ENCODE measurements at regions not wholly inside any gene's neighbourhood (a gene's known extent, or its start where the extent isn't known, plus 50 kb on each side); places are given as distances from the start of the nearest gene placed in this dataset.

DNA sequence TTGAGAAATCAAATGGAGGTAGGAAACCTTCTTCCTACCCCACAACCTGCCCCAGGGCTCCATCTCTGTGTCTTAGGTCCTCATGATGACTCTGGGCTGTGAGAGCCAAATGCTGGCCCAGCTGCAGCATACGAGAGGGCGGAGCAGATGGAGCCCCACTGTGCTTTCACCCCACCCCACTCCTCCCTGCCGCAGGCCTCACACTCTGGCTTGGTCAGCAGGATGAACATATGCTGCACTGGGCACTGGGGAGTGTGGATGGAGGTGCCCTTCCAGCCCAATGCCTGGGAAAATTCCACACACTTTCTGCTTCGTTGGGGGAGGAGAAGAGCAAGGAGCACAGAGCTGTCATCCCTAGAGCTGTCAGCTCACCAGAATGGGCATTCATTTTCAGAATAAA, 271.6 kb upstream of the CADM1 start:
- no peak for DNase-seq

DNA sequence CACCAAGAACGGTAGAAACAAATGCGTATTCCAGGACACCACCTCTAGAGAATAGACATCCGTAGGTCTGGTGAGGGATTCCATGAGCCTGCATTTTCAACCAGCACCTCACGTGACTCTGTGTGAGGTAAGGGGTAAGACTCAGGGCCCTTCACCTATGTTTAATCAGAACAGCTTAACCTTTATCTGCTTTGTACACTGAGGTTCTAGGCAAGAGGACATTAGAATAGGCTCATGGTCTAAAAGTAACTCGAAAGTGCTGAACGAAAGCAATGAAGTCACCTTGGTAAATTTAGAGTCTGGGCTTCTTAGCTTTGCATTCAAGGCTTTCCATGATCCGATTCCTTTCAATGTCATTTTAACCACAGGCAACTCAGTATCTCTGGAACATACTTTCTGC, 270.5 kb upstream of the CADM1 start:
- DNase-seq = no peak

DNA sequence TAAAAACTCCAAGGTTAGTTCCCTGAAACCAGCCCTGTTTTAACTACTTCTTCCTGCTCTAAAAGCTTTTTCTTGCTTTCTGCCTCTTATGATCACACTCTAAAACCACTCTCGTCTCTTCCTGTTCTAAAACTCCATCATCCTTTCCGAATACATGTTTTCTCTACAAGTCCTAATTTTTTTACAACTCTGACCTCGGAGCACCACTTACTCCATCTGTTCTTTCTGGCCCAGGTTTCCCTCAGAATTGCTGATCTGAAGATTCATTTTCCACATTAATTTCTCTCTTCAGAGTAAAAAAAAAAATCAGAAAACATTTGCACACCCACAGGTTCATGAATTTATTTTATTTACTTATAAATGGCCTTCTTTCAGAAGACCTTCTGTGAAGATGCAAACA, 265.7 kb upstream of the CADM1 start:
- no peak for DNase-seq

DNA sequence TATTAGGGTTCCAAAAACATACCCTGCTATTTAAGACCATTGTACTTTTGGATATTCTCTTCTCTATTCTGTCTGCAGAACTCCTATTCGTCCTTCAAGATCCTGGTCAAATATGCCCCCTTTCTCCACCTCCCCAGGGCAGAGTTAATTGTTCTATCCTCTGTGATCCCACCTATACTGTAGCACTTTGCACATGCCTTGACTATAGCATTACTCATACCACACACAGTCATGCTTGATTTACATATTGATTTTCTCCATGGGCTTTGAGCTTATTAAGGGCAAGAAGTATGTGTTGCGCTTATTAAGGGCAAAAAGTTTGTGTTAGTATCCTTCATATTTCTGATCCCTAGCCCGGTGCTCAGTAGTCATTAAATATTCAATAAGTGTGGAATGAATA, 263.7 kb upstream of the CADM1 start:
- no peak for DNase-seq

DNA sequence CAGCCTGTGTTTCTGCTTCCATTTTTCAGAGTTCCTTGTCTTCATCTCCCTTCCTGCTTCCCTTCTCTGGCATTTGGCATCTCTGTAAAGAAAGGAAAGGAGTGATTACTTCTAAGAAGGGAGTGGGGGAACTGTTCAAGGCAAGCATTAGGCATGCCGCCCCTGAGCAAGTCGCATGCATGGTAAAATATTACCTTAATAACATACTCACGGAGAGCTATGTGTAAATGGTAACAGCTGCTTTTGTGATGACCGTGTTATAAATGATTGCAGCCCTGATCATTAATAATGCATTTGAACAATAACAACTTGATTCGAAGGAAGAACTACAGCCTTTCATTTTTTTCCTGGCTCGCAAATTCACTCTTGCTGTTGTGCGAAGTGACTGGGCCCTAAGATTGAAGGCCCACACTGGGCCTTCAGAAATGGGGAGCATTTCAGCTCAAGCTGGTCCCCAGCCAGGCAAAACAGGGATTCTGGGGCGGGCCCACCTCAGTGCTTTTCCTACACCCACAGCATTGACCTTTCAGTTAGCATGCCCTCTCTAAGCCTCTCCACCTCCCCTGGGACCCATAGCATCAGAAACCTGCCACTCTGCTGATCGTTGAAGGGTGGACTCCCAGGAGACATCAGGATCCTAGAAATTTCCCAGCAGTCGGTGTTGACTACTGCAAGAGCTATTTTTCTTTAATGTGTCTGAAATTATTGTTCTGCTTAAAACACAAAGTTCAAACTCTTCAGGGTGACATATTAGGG, 263.0 kb upstream of the CADM1 start:
- no peak for DNase-seq

DNA sequence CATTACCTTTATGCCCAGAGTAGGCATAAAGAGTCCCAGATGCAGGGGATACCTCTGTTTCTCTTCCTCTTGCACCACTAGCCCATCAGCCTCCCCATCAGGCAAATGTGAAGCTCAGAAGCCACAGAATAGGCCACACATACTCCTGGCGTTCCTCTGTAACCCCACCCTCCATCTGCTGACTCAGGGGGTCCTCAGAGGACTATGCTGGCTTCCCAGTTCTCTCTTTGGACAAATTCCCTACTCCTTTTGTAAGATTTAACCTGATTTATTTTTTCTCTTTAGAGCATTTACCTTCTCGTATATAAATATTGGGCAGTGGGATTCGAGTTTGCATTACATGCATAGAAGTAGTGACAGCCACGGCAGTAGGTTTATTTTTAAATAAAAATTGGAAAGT, 262.3 kb upstream of the CADM1 start:
- no peak for DNase-seq

DNA sequence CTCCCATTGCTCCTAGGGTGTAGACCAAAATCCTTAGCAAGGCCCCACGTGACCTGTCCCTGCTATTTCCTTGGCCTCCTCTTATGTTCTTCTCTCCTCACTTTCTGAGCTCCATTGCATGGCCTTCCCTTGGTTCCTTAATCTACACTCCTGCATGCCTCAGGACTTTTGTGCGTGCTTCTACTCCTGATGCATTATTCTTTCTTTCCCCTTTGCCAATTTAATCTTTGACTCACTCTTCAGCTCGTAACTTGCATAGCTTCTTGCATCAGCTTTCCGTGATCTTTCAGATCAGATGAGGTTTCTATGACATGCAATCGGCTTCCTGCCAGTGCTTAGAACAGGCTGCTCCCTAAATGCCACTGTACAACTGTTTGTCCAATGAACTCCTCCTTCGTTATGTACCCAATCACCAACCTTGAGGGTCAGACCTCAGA, 261.6 kb upstream of the CADM1 start:
- no peak for DNase-seq

DNA sequence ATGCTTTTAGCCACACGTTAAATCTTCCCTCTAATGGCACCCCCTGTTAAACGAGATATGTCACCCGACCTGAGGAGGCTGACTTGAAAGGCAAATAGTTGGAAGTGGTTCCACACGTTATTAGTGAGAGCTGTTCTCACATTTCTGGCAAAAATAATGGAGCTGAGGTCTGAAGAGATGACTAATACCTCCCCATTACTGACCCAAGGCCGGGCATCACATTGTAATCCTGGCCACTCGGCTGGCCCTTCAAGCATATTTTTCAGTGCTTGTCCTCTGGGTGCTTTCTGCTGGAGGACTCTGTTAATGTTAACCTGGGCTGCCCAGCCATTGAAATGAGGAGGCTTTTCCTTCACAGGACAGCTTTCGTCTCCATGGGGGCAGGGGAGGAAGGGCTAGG, 260.0 kb upstream of the CADM1 start:
- DNase-seq = no peak

DNA sequence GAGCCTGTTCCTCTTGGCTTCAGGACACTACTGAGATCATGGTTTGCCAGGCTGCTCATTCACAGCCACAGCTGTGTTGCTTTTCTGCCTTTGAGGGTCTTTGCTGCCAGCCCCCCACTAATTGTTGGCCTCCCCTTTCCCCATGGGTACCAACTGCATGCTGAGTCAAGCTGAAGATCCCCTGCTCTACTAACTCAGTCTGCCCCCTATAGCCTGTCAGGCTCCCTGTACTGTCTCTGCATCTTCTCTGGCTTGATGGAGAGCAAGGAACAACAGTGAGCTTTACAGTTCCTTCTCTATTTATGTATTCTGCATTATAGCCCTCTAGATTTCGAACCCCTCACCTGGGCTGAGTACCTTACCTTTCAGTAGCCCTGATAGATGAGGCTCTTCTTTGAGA, 257.6 kb upstream of the CADM1 start:
- DNase-seq = no peak

DNA sequence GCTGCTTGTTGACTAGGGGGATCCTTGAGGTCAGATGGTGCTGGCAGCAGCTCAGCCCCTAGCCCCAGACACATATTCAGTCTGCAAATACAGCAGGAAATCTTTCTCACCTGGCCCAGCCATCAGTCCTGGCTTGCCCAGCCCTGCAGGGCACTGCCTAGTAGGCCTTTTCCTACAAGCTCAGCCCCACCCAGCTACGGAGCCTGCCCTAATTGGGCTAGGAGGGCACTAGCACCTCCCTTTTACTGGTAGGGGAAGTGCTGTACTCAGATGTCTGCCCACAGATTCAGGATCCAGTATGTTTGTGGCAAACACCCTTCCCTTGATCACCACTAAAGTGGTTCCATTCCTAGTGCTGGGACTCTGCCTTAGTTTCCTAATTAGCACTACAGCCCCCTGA, 257.1 kb upstream of the CADM1 start:
- no peak for DNase-seq

DNA sequence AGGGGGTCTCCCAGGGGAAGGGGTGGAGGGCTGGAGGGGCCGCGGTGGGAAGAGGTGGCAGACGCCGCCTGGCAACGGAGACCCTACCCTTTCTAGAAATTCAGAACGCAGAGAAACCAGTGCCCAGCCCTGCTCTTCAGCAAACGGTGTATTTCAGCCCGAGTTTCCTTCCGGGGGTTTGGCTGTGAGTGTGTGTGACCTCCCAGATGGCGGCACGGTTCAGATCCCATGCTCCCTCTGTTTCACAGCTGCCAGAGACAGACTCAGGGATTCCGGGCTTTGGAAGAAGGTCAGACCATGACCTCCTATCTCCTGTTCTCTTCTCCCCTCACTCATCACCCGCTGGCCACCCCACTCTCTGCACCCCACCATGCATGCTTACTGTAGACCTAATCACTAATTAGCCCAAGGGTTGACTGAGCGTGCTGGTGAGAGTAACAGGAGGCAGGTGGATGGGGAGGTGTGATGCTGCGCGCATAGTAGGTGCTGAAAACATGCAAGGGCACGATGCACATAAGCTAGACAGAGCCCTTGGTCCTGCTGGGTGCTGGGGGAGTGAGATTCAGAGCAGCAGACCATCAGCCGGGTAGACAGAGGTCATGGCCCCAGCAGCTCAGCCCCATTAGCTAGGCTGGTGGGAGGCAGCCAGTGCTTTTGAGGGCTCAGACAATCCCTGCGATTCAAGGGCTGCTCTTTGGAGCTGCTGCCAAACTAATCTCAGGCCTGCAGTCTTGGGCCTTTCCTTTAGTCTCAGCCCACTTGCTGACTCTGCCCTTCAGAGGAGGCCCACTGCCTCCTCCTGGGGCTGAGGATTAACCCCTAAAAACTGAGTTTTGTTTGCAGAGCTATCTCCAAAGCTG, 256.5 kb upstream of the CADM1 start:
- DNase-seq = no peak

DNA sequence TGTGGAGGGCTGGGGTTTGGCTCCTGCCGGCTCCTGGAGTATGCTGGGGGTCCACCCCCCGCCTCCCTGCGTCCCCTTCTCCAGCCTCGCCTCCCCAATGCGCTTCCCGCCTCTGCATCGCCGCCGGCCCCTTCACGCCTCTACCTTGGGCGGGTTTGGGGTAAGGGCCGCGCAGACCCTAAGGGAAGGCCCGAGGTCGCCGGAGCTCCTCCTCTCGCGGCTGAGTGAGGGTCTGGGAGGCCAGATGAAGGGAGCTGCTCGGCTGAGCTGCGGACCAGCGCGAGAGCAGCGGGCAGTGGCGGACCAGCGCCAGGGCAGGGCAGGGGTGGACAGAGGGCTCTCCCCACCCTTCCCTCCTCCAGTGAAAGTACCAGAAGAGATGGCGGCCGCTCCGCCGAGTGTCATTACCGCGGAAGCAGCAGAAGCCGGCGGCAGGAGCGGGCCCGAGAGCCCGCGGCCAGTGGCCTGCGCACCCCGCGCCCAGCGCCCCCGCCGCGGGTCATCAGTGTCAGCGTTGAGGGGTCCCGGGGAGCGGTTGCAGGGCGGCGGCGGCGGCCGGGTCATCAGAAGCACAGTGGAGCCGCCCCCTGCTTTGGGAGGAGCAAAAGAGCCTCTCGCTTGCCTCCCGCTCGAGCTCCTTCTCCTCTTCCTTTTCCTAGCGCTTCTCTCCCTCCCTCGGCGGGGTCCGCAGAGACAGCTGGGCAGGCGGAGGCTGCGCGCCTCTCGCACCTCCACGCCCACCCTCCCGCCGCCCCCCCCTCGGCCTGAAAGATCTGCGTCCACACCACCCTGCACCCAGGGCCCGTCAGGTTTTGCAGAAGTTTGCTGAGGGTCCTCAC, 255.6 kb upstream of the CADM1 start:
- DNase-seq = no peak

DNA sequence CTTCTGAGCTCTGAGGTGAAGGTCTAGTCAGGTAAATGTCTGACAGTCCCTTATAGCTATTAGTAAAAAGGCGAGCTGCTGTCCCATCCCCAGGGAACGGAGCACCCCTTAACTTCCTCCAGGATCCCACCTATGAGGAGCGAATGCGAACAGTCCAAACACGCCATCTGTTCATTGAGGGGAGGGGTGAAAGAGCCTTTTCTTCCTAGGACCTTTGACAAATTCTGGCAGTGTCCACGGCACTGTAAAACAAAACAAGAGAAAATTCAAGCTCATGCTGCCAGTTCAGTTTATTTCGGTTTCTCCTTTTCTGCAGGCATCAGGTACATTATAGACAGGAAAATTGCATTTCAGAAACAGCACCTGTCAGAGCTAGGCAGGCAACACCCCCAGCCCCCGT, 253.8 kb upstream of the CADM1 start:
- no peak for DNase-seq

DNA sequence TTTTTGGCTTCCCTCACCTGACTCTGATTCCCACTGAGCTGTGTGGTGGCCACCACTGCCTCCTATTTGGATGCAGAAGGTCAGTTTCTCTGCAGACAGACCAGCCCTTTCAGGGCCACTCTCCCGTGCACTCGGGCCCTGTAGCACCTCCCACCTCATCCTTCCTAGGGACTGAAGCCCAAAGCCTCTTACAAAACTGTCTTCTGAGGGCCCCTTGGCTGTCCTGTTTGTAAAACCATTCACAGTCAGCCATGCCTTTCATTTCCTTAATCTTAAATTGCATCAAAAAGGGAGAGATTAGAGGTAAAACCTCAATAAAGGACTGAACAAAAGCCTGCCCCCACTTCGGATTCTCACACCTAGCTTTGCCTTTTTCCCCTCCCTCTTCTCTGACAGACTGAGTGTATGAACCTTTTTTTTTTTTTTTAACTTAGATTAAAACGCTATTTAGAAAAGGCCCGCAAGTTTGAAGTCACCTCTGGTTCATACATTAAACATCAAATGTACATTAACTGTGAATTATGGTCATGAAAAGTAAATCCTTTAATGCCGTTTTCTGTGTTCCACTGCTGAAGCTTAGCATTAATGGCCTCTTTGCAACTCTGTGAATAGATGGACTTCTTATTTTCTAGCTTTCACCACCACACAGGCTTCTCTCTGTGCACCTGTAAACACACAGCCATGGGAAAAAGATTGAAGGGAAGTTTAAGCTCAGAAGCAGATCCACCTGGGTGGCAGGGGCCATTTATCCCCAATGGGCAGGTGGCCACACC, 247.2 kb upstream of the CADM1 start:
- no peak for DNase-seq

DNA sequence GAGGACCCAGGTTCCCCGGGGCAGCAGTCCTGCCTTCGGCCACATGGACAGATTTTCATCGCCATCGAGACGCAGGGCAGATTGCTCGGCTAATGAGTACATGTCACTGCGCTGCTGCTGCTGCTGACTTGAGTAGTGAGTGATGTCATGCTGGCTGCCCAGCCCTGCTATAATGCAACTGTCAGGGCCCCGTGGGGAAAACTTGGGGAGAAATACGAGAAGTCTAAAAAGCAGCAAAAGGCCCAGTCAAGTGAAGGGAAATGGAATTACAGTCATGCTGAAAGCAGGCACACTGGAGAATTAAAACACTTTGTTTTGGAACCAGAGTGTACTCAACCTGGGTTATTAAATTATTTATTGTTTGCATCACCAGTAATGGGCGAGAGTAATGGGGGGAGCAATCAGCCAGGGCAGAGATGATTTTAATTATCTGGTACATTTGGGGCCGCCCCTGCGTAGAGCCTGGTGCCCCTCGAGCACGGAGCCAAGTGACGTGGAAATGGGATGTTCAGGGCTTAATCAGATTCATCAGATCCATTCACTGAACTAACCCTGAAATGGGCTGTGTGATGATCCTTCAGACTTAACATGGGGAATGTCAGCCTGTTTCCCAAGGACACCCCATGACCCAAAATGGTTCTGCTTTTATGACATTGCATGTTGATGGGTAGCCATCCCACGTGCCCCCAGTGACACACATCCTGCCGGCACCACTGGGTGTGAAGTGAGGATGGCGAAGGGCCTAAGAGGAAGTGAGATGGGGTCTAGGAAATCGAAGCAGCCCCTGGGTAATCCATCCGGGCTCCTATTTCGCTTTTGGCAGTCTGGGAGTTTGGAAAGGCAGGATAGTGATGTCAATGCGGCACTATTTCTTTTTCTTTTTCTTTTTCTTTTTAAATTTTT, 241.6 kb upstream of the CADM1 start:
- no peak for DNase-seq

DNA sequence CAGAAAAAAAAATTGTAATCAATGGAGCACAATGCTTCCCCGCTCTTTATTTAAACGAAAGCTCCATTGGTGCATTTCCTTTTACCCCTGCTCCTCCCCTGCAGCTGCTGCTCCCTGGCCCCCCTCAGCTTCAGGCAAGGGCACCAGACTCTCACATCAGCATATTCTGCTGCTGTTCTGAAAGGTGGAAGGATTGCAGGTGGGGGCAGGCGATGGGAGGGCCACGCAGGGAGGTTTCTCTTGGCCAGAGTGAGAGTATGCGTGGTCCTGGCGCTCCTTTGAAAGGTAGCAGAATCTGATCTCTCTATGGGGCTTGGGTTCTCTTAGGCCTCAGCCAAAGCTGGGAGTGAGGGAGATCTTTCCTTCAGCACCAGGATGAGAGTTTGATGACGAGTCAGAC, 240.9 kb upstream of the CADM1 start:
- DNase-seq = no peak

DNA sequence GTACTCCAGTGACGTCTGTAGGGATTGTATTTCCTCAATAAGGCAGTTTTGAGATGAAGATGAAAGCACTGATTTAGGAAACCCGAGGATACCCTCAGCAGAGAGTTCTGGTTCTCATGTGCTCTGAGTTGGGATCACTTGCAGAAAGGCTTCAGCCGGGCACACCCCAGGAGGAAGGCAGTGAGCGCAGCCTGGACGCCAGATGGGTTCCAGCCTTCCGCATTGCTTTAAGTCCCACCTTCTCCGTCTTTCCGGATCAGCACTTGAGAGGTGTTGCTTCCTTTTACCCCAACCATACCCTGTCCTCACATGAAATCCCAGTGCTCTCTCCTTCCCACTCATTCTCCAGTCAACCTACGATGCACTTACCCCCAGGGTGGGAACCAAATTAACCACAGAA, 239.5 kb upstream of the CADM1 start:
- no peak for DNase-seq

DNA sequence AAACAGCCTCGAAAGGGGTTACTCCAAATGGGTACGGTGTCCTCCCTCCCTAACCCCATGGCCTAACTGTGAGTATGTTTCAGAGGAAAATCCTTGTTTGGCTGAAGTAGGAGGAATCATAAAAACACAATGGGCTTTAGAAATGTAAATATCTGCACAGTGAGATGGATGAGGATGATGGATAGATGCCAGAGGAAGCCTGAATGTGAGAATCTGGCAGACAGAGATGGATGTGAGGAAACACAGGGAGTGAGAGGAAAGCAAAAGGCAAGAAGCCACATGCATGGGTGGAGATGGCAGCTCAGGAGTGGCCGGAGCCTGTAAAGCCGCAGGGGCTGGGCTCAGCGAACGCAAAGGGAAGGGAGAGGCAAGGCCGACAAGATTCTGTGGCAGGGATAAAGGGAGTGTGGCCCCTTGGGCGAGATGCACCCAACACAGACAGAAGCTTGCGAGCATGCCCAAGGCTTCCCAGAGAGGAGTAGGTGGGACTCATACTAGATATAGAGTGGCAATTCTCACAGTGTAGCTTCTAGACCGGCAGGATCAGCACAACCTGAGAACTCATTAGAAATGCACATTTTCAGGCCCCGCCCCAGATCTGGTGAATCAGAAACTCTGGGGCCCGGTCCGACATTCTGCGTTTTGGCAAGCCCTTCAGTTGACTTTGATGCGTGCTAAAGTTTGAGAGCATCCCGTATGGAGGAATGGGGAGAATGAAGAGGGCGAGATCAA, 237.3 kb upstream of the CADM1 start:
- peak; percentile 42 for DNase-seq

DNA sequence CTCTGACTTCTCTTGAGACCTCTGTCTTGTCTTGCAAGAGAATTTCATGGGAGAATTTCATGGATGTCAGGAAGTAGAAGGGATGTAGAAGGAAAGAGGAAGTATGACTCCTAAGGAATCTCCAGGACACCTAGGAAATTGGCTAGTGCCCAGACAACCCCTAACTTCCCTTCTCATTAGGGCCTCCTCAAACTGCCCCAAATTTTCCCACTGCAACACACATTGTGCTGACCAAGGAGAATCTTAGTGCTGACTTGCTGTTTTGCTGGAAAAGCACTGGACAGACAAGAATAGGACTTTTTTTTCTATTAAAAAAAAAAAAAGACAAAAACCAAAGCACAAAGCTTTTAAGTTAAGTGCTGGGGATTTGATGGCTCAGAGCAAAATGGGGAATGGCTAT, 236.1 kb upstream of the CADM1 start:
- no peak for DNase-seq

DNA sequence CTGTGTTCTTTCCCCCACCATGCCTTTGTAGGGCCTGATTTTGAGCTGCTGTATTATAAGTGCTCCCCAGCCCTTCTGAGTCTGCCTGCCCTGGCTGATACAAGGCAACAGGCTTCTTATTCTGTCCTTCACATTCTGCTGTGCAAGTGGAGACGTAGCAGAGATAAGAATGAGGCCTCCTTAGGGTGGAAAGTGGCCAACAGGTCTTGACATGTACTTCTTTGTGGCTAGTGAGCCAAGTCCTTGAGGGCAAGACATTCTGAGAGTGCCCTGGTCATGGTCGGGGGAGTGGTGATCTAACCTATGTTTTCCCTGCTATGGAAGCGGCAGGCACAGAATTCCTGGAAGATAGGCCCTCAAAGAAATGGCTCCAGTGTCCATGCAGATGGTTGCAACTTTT, 235.7 kb upstream of the CADM1 start:
- no peak for DNase-seq

DNA sequence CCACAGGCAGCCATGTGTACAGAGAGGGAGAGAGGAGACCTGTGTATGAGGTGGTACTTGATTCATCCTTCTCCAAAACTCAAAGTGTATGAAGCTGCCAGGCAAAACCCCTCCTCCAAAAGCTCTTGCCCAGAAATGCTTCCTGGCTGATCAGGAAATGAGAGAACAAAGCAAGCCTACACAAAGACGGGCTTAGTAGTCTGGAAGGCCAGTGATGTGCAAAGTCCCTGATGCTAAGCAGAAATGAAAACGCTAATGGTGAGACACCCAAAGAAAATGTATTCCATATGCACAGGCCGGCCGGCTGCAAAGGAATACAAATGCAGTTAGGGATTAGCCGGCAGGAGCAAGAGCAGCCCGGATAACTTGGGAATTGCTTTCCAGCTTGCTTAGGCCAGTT, 234.9 kb upstream of the CADM1 start:
- no peak for DNase-seq
